ENCODE measurements at regions not wholly inside any gene's neighbourhood (a gene's known extent, or its start where the extent isn't known, plus 50 kb on each side); places are given as distances from the start of the nearest gene placed in this dataset.

DNA sequence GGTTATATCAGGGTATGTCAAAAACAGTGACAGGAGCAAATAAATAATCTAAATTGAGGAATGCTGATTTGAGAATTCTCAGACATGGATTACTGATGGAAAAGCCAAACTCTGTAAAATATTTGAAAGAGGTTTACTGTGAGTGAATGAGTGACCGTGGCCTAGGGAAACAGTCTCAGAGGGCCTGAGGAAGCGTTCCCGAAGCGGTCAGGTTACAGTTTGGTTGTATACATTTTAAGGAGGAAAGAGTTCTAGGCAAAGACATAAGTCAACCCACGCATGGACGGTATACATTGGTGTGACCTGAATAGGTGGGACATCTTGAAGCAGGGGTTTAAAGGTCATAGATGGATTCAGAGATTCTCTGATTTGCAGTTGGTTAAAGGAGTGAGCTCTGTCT, 771.7 kb downstream of the KCNJ18 start:
- Mint-ChIP-seq H3K9me3 (peaks cover 14 to 27% (median 26%) of the 10 kb centered on the region in 3 donors), H3K4me1 (no peaks in the 10 kb centered on the region), H3K27me3 (no peaks in the 10 kb centered on the region), H3K27ac (no peak overlapping the region), H3K36me3 (no peaks in the 10 kb centered on the region), H3K4me3 (no peak overlapping the region)
- 90% methylated on average over 6 of the region's 6 CpGs for WGBS (ENCODE audit: insufficient coverage)
- ChIA-PET POLR2A (no interaction called here), CTCF (no interaction called here)
- no peak for DNase-seq
- Histone ChIP-seq H3K9me3 (no peaks in the 10 kb centered on the region), H3K36me3 (ENCODE audit: control insufficient read depth in 2 of 2, extremely low read depth in 1 of 2, insufficient read depth in 1 of 2, low read length in 1 of 2) (no peaks in the 10 kb centered on the region), H3K4me3 (ENCODE audit: control insufficient read depth in 1 of 2, extremely low read depth in 1 of 2, low read length in 1 of 2) (no peak overlapping the region), H3K4me1 (ENCODE audit: control insufficient read depth in 1 of 2, extremely low read depth in 1 of 2, insufficient read depth in 2 of 2, low read length in 2 of 2) (no peaks in the 10 kb centered on the region), H3K27me3 (replicated peaks in 1 of 2; ENCODE audit: control insufficient read depth in 2 of 2, extremely low read depth in 1 of 2, insufficient read depth in 2 of 2, low read length in 1 of 2) (no peaks in the 10 kb centered on the region), H3K27ac (ENCODE audit: low read length) (no peak overlapping the region)
- no peak for ATAC-seq (replicated peaks in 1 of 4)

DNA sequence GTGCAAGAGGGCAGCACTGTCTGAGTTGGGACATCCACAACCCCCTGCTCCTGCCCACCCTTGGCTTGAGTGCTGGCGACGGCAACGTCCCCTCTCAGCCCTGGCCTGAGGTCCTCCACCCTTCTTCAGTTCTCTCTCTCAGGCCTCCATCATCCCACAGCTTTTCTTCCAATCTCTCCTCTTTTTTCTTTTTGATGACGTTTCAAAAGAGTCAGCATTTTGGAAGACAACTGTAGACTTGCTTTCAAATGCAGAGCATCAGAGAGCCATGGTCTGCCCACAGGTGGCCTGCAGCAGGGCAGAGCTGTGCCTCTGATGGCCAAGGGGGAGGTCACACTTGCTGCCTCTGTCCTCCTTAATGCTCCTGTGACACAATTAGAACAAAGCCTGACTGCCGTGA, 775.4 kb downstream of the KCNJ18 start:
- ChIA-PET CTCF (no interaction called here), POLR2A (no interaction called here)
- Histone ChIP-seq H3K4me3 (ENCODE audit: control insufficient read depth in 1 of 2, extremely low read depth in 1 of 2, low read length in 1 of 2) (no peak overlapping the region), H3K9me3 (no peaks in the 10 kb centered on the region), H3K27ac (ENCODE audit: low read length) (no peak overlapping the region), H3K27me3 (replicated peaks in 1 of 2; ENCODE audit: control insufficient read depth in 2 of 2, extremely low read depth in 1 of 2, insufficient read depth in 2 of 2, low read length in 1 of 2) (no peaks in the 10 kb centered on the region), H3K36me3 (ENCODE audit: control insufficient read depth in 2 of 2, extremely low read depth in 1 of 2, insufficient read depth in 1 of 2, low read length in 1 of 2) (no peaks in the 10 kb centered on the region), H3K4me1 (ENCODE audit: control insufficient read depth in 1 of 2, extremely low read depth in 1 of 2, insufficient read depth in 2 of 2, low read length in 2 of 2) (no peaks in the 10 kb centered on the region)
- no peak overlapping the region for H3K27ac Mint-ChIP-seq
- no peak overlapping the region for H3K4me3 Mint-ChIP-seq
- H3K4me1 Mint-ChIP-seq: no peaks in the 10 kb centered on the region
- DNase-seq (no peak), ATAC-seq (replicated peaks in 1 of 4) (no peak)
- no peaks in the 10 kb centered on the region for H3K27me3 Mint-ChIP-seq
- 87% methylated on average over 4 of the region's 5 CpGs for WGBS (ENCODE audit: insufficient coverage)
- peaks cover 17 to 29% (median 20%) of the 10 kb centered on the region in 3 donors for H3K9me3 Mint-ChIP-seq
- H3K36me3 Mint-ChIP-seq: no peaks in the 10 kb centered on the region

DNA sequence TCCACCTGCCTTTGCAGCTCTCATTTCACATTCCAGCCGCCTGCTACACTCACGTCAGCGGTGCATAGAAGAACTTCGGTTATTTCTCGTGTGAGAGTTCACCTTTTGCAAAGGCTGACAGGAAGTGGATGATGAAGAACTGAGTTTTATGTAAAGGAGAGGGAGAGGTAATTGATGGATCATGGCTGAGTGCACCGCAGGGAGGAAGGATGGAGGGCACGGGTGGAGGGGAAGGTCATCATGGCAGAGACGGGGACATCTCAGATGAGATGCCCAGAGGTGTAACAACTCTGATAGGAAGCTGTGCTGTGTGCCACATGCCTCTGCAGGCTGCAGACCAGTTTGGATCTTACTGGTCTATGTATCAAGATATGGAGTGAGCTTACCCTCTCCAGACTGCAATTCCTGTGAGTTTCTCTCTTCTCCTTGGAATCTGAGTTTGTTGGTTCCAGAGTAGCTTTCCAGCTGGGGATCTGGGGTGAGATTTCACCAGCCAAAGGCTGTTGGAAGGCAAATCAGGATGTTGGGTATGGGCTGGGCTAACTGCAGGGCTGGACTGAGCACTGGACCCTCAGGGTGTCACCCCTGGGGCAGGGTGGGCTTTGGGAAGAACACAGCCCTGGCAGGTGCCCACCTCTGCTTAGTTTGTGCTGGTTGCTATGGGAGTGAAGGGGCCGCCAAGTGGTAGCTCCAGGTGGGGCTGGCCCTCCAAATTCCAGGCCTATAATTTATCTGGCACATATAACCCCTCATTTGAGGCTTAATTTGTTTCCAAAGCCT, 777.0 kb downstream of the KCNJ18 start:
- no peaks in the 10 kb centered on the region for H3K27me3 Mint-ChIP-seq

DNA sequence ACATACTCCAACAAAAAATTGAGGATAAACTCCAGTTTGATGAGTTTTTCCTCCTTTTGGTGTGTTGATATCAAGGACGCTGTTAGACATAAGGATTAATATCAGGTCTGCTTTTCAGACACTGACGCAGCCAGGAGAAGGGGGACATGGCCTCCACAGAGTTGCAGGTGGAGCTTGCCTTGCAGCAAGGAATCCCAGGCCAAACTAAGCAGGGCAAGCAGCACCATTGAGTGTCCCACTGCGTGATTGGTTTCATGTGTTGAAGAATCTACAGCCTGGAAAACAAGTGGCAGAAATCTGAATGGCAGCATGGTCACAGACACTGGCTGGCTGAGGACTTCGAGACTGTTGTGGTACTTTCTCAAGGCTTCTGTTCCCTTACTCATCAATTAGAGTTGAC, 777.6 kb downstream of the KCNJ18 start:
- H3K4me3 ChIP-seq (ENCODE audit: control insufficient read depth in 1 of 2, extremely low read depth in 1 of 2, low read length in 1 of 2): no peak overlapping the region
- POLR2A ChIA-PET: no interaction called here
- Mint-ChIP-seq H3K36me3 (no peaks in the 10 kb centered on the region), H3K27ac (no peak overlapping the region), H3K4me3 (no peak overlapping the region), H3K9me3 (peaks cover 9 to 18% (median 14%) of the 10 kb centered on the region in 3 donors), H3K4me1 (no peaks in the 10 kb centered on the region), H3K27me3 (no peaks in the 10 kb centered on the region)
- H3K36me3 ChIP-seq (ENCODE audit: control insufficient read depth in 2 of 2, extremely low read depth in 1 of 2, insufficient read depth in 1 of 2, low read length in 1 of 2): no peaks in the 10 kb centered on the region
- CTCF ChIA-PET: no interaction called here
- WGBS (ENCODE audit: insufficient coverage): 57% methylated on average over 4 of the region's 4 CpGs
- H3K27me3 ChIP-seq (replicated peaks in 1 of 2; ENCODE audit: control insufficient read depth in 2 of 2, extremely low read depth in 1 of 2, insufficient read depth in 2 of 2, low read length in 1 of 2): no peaks in the 10 kb centered on the region
- no peak overlapping the region for H3K27ac ChIP-seq (ENCODE audit: low read length)
- DNase-seq: no peak
- ATAC-seq (replicated peaks in 1 of 4): no peak
- no peaks in the 10 kb centered on the region for H3K4me1 ChIP-seq (ENCODE audit: control insufficient read depth in 1 of 2, extremely low read depth in 1 of 2, insufficient read depth in 2 of 2, low read length in 2 of 2)
- H3K9me3 ChIP-seq: no peaks in the 10 kb centered on the region

More for the DNA sequence above, 777.0 kb downstream of the KCNJ18 start:
- Histone ChIP-seq H3K4me1 (ENCODE audit: control insufficient read depth in 1 of 2, extremely low read depth in 1 of 2, insufficient read depth in 2 of 2, low read length in 2 of 2) (no peaks in the 10 kb centered on the region), H3K27me3 (replicated peaks in 1 of 2; ENCODE audit: control insufficient read depth in 2 of 2, extremely low read depth in 1 of 2, insufficient read depth in 2 of 2, low read length in 1 of 2) (no peaks in the 10 kb centered on the region), H3K36me3 (ENCODE audit: control insufficient read depth in 2 of 2, extremely low read depth in 1 of 2, insufficient read depth in 1 of 2, low read length in 1 of 2) (no peaks in the 10 kb centered on the region), H3K9me3 (no peaks in the 10 kb centered on the region), H3K27ac (ENCODE audit: low read length) (no peak overlapping the region), H3K4me3 (ENCODE audit: control insufficient read depth in 1 of 2, extremely low read depth in 1 of 2, low read length in 1 of 2) (no peak overlapping the region)
- 84% methylated on average over 8 of the region's 9 CpGs for WGBS (ENCODE audit: insufficient coverage)
- DNase-seq (no peak), ATAC-seq (replicated peaks in 1 of 4) (no peak)
- CTCF ChIA-PET: no interaction called here
- POLR2A ChIA-PET: no interaction called here
- H3K9me3 Mint-ChIP-seq: peaks cover 9 to 21% (median 16%) of the 10 kb centered on the region in 3 donors
- H3K36me3 Mint-ChIP-seq: no peaks in the 10 kb centered on the region
- H3K4me3 Mint-ChIP-seq: no peak overlapping the region
- H3K27ac Mint-ChIP-seq: no peak overlapping the region
- H3K4me1 Mint-ChIP-seq: no peaks in the 10 kb centered on the region

DNA sequence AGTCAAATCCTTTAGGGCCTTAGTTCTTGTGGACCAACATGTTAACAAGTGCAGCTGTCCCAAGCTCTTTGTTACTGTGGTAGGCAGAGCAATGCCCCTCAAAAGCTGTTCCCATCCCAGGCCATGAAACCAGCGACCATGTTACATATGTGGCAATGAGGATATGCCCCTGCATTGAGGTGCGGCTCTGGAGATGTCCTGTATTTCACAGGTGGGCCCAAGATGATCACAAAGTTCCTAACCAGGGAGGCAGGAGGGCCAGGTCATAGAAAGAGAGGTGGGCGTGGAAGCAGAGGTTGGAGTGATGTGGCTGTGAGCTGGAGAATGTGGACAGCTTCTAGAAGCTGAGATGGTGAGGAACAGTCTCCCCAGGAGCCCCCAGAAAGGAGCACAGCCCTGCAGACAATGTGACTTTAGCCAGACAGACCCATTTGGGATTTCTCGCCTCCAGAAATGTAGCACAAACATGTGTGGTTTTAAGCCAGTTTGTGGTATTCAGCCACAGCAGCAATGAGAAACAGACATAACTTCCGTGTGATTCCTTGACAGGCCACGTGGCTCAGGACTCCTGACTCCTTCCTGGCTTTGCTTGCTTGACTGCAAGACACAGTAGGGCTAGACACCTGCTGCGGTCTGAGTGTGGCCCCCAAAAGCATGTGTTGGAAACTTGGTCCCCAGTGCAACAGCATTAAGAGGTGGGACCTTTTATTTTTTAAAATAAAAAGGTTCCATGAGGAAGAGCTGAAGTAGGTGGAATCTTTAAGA, 778.3 kb downstream of the KCNJ18 start:
- no peak for ATAC-seq (replicated peaks in 1 of 4)

DNA sequence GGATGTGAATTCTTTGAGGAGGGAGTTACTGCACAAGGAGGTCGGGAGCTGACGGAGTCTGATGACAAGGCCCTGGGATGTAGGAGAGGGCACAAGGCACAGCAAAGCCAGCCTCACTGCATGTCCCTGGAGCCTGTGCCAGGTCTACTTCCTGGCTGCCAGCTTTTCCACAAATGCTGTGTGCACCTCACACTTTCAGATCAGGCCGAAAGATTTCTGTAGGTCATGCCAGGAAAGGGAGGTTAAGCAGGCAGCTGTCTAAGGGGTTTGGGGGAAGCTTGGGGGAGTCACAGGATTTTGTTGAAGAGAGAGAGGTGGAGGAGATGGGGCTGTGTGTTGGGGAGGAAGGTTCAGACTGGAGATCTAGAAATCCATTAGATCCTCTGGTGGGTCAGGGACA, 792.5 kb downstream of the KCNJ18 start:
- Histone ChIP-seq H3K4me3 (ENCODE audit: control insufficient read depth in 1 of 2, extremely low read depth in 1 of 2, low read length in 1 of 2) (no peak overlapping the region), H3K36me3 (ENCODE audit: control insufficient read depth in 2 of 2, extremely low read depth in 1 of 2, insufficient read depth in 1 of 2, low read length in 1 of 2) (no peaks in the 10 kb centered on the region), H3K27ac (ENCODE audit: low read length) (no peak overlapping the region), H3K9me3 (peaks cover 3% of the 10 kb centered on the region), H3K27me3 (replicated peaks in 1 of 2; ENCODE audit: control insufficient read depth in 2 of 2, extremely low read depth in 1 of 2, insufficient read depth in 2 of 2, low read length in 1 of 2) (no peaks in the 10 kb centered on the region), H3K4me1 (ENCODE audit: control insufficient read depth in 1 of 2, extremely low read depth in 1 of 2, insufficient read depth in 2 of 2, low read length in 2 of 2) (no peaks in the 10 kb centered on the region)
- Mint-ChIP-seq H3K27ac (no peak overlapping the region), H3K9me3 (peaks cover 12 to 28% (median 18%) of the 10 kb centered on the region in 3 donors), H3K36me3 (no peaks in the 10 kb centered on the region), H3K4me3 (no peak overlapping the region), H3K27me3 (no peaks in the 10 kb centered on the region), H3K4me1 (no peaks in the 10 kb centered on the region)
- ATAC-seq (replicated peaks in 1 of 4) (no peak), DNase-seq (no peak)
- 92% methylated on average over 3 of the region's 3 CpGs for whole genome bisulfite sequencing (ENCODE audit: insufficient coverage)
- POLR2A ChIA-PET: no interaction called here
- CTCF ChIA-PET: no interaction called here

More for the DNA sequence above, 778.3 kb downstream of the KCNJ18 start:
- H3K4me3 Mint-ChIP-seq: no peak overlapping the region
- Histone ChIP-seq H3K27me3 (replicated peaks in 1 of 2; ENCODE audit: control insufficient read depth in 2 of 2, extremely low read depth in 1 of 2, insufficient read depth in 2 of 2, low read length in 1 of 2) (no peaks in the 10 kb centered on the region), H3K4me1 (ENCODE audit: control insufficient read depth in 1 of 2, extremely low read depth in 1 of 2, insufficient read depth in 2 of 2, low read length in 2 of 2) (no peaks in the 10 kb centered on the region), H3K4me3 (ENCODE audit: control insufficient read depth in 1 of 2, extremely low read depth in 1 of 2, low read length in 1 of 2) (no peak overlapping the region), H3K27ac (ENCODE audit: low read length) (no peak overlapping the region), H3K9me3 (no peaks in the 10 kb centered on the region), H3K36me3 (ENCODE audit: control insufficient read depth in 2 of 2, extremely low read depth in 1 of 2, insufficient read depth in 1 of 2, low read length in 1 of 2) (no peaks in the 10 kb centered on the region)
- no peaks in the 10 kb centered on the region for H3K36me3 Mint-ChIP-seq
- no peak for DNase-seq
- H3K27ac Mint-ChIP-seq: no peak overlapping the region
- H3K9me3 Mint-ChIP-seq: peaks cover 9 to 18% (median 14%) of the 10 kb centered on the region in 3 donors
- CTCF ChIA-PET: interaction anchor here in 1 of 2 donors (0.7 kb wide), 1 partner anchor 17 kb away, joined by 4 read pairs; no protein-coding TSS in a partner anchor
- POLR2A ChIA-PET: no interaction called here
- H3K4me1 Mint-ChIP-seq: no peaks in the 10 kb centered on the region
- WGBS (ENCODE audit: insufficient coverage): 55% methylated on average over 7 of the region's 7 CpGs
- H3K27me3 Mint-ChIP-seq: no peaks in the 10 kb centered on the region
